B cell (primary cell): ENCODE measurements at regions not wholly inside any gene's neighbourhood (a gene's known extent, or its start where the extent isn't known, plus 50 kb on each side); places are given as distances from the start of the nearest gene placed in this dataset.
A peak's percentile ranks its signal among the peaks of the same experiment; 100 is the strongest.

ENCODE experiments used
- ATAC-seq: fragments of 200-7000 bp; cut with Tn5 transposase; one replicate; pipeline ENCODE4 v1.10.0; 2021; ENCODE audit warnings: low read depth, mild to moderate bottlenecking, moderate number of reproducible peaks, moderate library complexity
- CTCF ChIA-PET: fragments of 350-600 bp; sonication (Branson Sonifier 250); formaldehyde crosslinking; loops from one replicate; lab custom pipeline; 2021; ENCODE audit warnings: antibody characterized with exemption, inconsistent platforms; lab: Charles Lee
- POLR2A ChIA-PET: fragments of 350-600 bp; sonication (Branson Sonifier 250); formaldehyde crosslinking; loops from one replicate; lab custom pipeline; 2021; ENCODE audit warnings: antibody characterized with exemption; lab: Charles Lee
- DNase-seq: peaks from one replicate; pipeline ENCODE4 v3.0.0; 2013
- H2AFZ ChIP-seq: 2 replicates; pipeline ENCODE4 v1.6.1; 2012; ENCODE audit warnings: mild to moderate bottlenecking, low read depth, low read length; ENCODE audit not compliant: insufficient read depth, poor library complexity, severe bottlenecking
- H3K27ac ChIP-seq, 2 donors: 1 replicate in 1 of 2; 2 replicates in 1 of 2; pipeline ENCODE4 v1.5.1; 2012 to 2013; ENCODE audit warnings: low read length in 2 of 2, mild to moderate bottlenecking in 2 of 2, moderate library complexity in 1 of 2
- H3K27me3 ChIP-seq, 4 experiments: fragments of 200-600 bp in 1 of 4; sonication (generic) in 1 of 4; replicated peaks in 1 of 4; 1 replicate in 2 of 4; 2 replicates in 2 of 4; pipeline versions ENCODE4 v1.6.1 to v1.7.0; 2013 to 2016; ENCODE audit warnings: low read length in 3 of 4, mild to moderate bottlenecking in 2 of 4, mixed read lengths in 1 of 4, moderate library complexity in 1 of 4; ENCODE audit not compliant: insufficient read depth in 4 of 4, control insufficient read depth in 3 of 4; ENCODE audit errors: control extremely low read depth in 1 of 4
- H3K36me3 ChIP-seq, 2 experiments: replicated peaks in 1 of 2; 1 replicate in 1 of 2; 2 replicates in 1 of 2; pipeline versions ENCODE4 v1.6.1 to v1.7.1; 2013; ENCODE audit warnings: low read length in 1 of 2; ENCODE audit not compliant: insufficient read depth in 2 of 2, control insufficient read depth in 1 of 2; ENCODE audit errors: control extremely low read depth in 1 of 2, extremely low read depth in 1 of 2
- H3K4me1 ChIP-seq, 2 donors: fragments of 200-600 bp in 1 of 2; sonication (generic) in 1 of 2; 1 replicate in 1 of 2; 2 replicates in 1 of 2; pipeline versions ENCODE4 v1.5.1 to v1.6.1; 2013 to 2017; ENCODE audit warnings: low read length in 2 of 2; ENCODE audit not compliant: control insufficient read depth in 2 of 2, insufficient read depth in 2 of 2
- H3K4me2 ChIP-seq: replicated peaks from 2 replicates; pipeline ENCODE3; 2012; ENCODE audit warnings: mild to moderate bottlenecking, low read depth, low read length; ENCODE audit not compliant: poor library complexity, severe bottlenecking
- H3K4me3 ChIP-seq, 5 experiments: fragments of 200-600 bp in 1 of 5; sonication (generic) in 1 of 5; 1 replicate in 3 of 5; 2 replicates in 2 of 5; pipeline versions ENCODE4 v1.5.1 to v1.7.0; 2011 to 2016; ENCODE audit warnings: low read length in 4 of 5, mild to moderate bottlenecking in 4 of 5, low read depth in 2 of 5, control low read depth in 1 of 5, moderate library complexity in 1 of 5; ENCODE audit not compliant: insufficient read depth in 1 of 5; ENCODE audit errors: control extremely low read depth in 1 of 5, extremely low read depth in 1 of 5
- H3K79me2 ChIP-seq: fragments of 200-600 bp; sonication (generic); one replicate; pipeline ENCODE4 v1.6.0; 2016; ENCODE audit warnings: low read length; ENCODE audit not compliant: control insufficient read depth, insufficient read depth
- H3K9ac ChIP-seq: fragments of 200-600 bp; sonication (generic); 2 replicates; pipeline ENCODE4 v1.6.1; 2017; ENCODE audit warnings: mild to moderate bottlenecking, low read length, moderate library complexity
- H3K9me3 ChIP-seq, 3 donors: one replicate each; pipeline versions ENCODE4 v1.6.1 to v1.7.1; 2013; ENCODE audit warnings: low read length in 2 of 3; ENCODE audit not compliant: control insufficient read depth in 2 of 3, insufficient read depth in 1 of 3; ENCODE audit errors: control extremely low read depth in 1 of 3
- H4K20me1 ChIP-seq: 2 replicates; pipeline ENCODE4 v1.6.0; 2012; ENCODE audit warnings: mild to moderate bottlenecking, low read length; ENCODE audit not compliant: insufficient read depth, control insufficient read depth, poor library complexity, severe bottlenecking
- H3K27ac Mint-ChIP-seq: one replicate; pipeline ENCODE4 v1.8.0; 2021; ENCODE audit warnings: mixed read lengths
- H3K27me3 Mint-ChIP-seq: one replicate; pipeline ENCODE4 v1.8.0; 2021; ENCODE audit warnings: mixed read lengths
- H3K4me1 Mint-ChIP-seq: one replicate; pipeline ENCODE4 v1.8.0; 2021; ENCODE audit warnings: mixed read lengths
- H3K4me3 Mint-ChIP-seq: one replicate; pipeline ENCODE4 v1.8.0; 2021; ENCODE audit warnings: mixed read lengths
- H3K9me3 Mint-ChIP-seq: one replicate; pipeline ENCODE4 v1.8.0; 2022; ENCODE audit warnings: mixed read lengths; ENCODE audit not compliant: insufficient read depth
- CTCF ChIP-seq: fragments of 200-600 bp; IDR thresholded peaks from one replicate; pipeline ENCODE4 v1.8.0; 2022; ENCODE audit warnings: antibody characterized with exemption, mild to moderate bottlenecking
- EZH2 ChIP-seq: IDR thresholded peaks from 2 replicates; pipeline ENCODE4 v1.6.1; 2012; ENCODE audit warnings: borderline replicate concordance, low read depth, mild to moderate bottlenecking, moderate library complexity, low read length; ENCODE audit not compliant: insufficient read depth, poor library complexity, severe bottlenecking
- WGBS: methylation state at CpG from one replicate; pipeline ENCODE4 v1.1.5; 2013; ENCODE audit warnings: missing lambda C conversion rate; ENCODE audit not compliant: insufficient coverage; 5-methylcytosine and 5-hydroxymethylcytosine counted together
- intact Hi-C: fragments of 100-400 bp; cut with micrococcal nuclease; formaldehyde crosslinking; loops from one replicate; pipeline ENCODE4 v1.10.0; 2022

GRCh38 chr14:25134184-25134583 lies 84.2 kb upstream of the STXBP6 start:
- no peak overlapping the region for H3K4me3 Mint-ChIP-seq
- Histone ChIP-seq H2AFZ (no peak overlapping the region), H3K9me3 (no peaks in the 10 kb centered on the region), H3K4me3 (no peak overlapping the region), H3K9ac (no peak overlapping the region), H3K27me3 (peaks cover 0 to 11% (median 3%) of the 10 kb centered on the region in 4 experiments), H3K4me2 (no peak overlapping the region), H3K27ac (no peak overlapping the region), H3K4me1 (peaks cover 0 to 6% of the 10 kb centered on the region in 2 donors), H4K20me1 (no peaks in the 10 kb centered on the region), H3K79me2 (no peaks in the 10 kb centered on the region), H3K36me3 (no peaks in the 10 kb centered on the region)
- intact Hi-C loops: loop anchor here (5.0 kb wide), 1 partner anchor 652 kb away; no protein-coding TSS in a partner anchor
- TF ChIP-seq CTCF: no peak
- no peak for TF ChIP-seq EZH2
- H3K4me1 Mint-ChIP-seq: peaks cover 3% of the 10 kb centered on the region
- CTCF ChIA-PET: interaction anchor here (0.7 to 7.9 kb wide), 7 partner anchors 11 to 1273 kb away, joined by 3 to 145 read pairs (median 5); no protein-coding TSS in a partner anchor
- H3K9me3 Mint-ChIP-seq: peaks cover 2% of the 10 kb centered on the region
- no peak overlapping the region for H3K27ac Mint-ChIP-seq
- POLR2A ChIA-PET: no interaction called here
- H3K27me3 Mint-ChIP-seq: peaks cover 55% of the 10 kb centered on the region
- WGBS: 66% methylated on average over 3 of the region's 5 CpGs
- no peak for DNase-seq
- ATAC-seq: no peak

- Mint-ChIP-seq H3K27ac (no peak overlapping the region), H3K27me3 (peaks cover 52% of the 10 kb centered on the region), H3K9me3 (peaks cover under 1% of the 10 kb centered on the region), H3K4me3 (no peak overlapping the region), H3K4me1 (peaks cover 3% of the 10 kb centered on the region)
- DNase-seq (peak; percentile 68), ATAC-seq (peak; percentile 81)
- no peaks in the 10 kb centered on the region for H3K36me3 ChIP-seq
- no peak overlapping the region for H3K9ac ChIP-seq
- H4K20me1 ChIP-seq: no peaks in the 10 kb centered on the region
- no peaks in the 10 kb centered on the region for H3K9me3 ChIP-seq
- no peaks in the 10 kb centered on the region for H3K79me2 ChIP-seq
- no peak overlapping the region for H3K4me3 ChIP-seq
- intact Hi-C loops: loop anchor here (1.0 to 5.0 kb wide), 2 partner anchors 423 to 651 kb away; no protein-coding TSS in a partner anchor
- ChIA-PET CTCF (interaction anchor here (0.6 to 7.9 kb wide), 15 partner anchors 10 to 527 kb away, joined by 3 to 145 read pairs (median 3); no protein-coding TSS in a partner anchor), POLR2A (no interaction called here)
- H3K27ac ChIP-seq: no peak overlapping the region
- H2AFZ ChIP-seq: peak overlapping the region; percentile 25
- WGBS: 8% methylated on average over 14 of the region's 20 CpGs
- peaks cover 0 to 11% (median 3%) of the 10 kb centered on the region in 4 experiments for H3K27me3 ChIP-seq
- H3K4me2 ChIP-seq: no peak overlapping the region
- peaks cover 0 to 6% of the 10 kb centered on the region in 2 donors for H3K4me1 ChIP-seq
- TF ChIP-seq CTCF: peak; percentile 80
- TF ChIP-seq EZH2: no peak
Observed at GRCh38 chr14:25132732-25133422, 82.9 kb upstream of the STXBP6 start.
